A673 (cell line): ENCODE measurements at regions not wholly inside any gene's neighbourhood (a gene's known extent, or its start where the extent isn't known, plus 50 kb on each side); places are given as distances from the start of the nearest gene placed in this dataset.

Experiments used
- EZH2 ChIP-seq: fragments of 200-600 bp; sonication (generic); IDR thresholded peaks from 2 replicates; pipeline ENCODE4 v1.6.1; 2017; ENCODE audit warnings: borderline replicate concordance, low read depth, mild to moderate bottlenecking, mixed read lengths, antibody characterized with exemption, low read length; ENCODE audit not compliant: poor library complexity, severe bottlenecking
- TF ChIP-seq, protein P1 (sequence below): fragments of 300-800, 200-600 bp; sonication (generic); conservative IDR thresholded peaks from 2 replicates; pipeline ENCODE4 v1.5.1; 2017; ENCODE audit warnings: low read depth, mild to moderate bottlenecking, antibody characterized with exemption, low read length, moderate library complexity, mixed read lengths

- TF ChIP-seq, protein P1, sequence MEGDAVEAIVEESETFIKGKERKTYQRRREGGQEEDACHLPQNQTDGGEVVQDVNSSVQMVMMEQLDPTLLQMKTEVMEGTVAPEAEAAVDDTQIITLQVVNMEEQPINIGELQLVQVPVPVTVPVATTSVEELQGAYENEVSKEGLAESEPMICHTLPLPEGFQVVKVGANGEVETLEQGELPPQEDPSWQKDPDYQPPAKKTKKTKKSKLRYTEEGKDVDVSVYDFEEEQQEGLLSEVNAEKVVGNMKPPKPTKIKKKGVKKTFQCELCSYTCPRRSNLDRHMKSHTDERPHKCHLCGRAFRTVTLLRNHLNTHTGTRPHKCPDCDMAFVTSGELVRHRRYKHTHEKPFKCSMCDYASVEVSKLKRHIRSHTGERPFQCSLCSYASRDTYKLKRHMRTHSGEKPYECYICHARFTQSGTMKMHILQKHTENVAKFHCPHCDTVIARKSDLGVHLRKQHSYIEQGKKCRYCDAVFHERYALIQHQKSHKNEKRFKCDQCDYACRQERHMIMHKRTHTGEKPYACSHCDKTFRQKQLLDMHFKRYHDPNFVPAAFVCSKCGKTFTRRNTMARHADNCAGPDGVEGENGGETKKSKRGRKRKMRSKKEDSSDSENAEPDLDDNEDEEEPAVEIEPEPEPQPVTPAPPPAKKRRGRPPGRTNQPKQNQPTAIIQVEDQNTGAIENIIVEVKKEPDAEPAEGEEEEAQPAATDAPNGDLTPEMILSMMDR, result no peak
- TF ChIP-seq EZH2, result no peak
These were observed 169.0 kb upstream of the ATP2B1 start for GRCh38 chr12:89877671-89878070.
